ENCODE measurements at regions not wholly inside any gene's neighbourhood (a gene's known extent, or its start where the extent isn't known, plus 50 kb on each side); places are given as distances from the start of the nearest gene placed in this dataset.

GRCh38 chr18:46401486-46402070 lies 255.4 kb downstream of the LOXHD1 start:
- no peak overlapping the region for H3K27ac ChIP-seq
- no peak for TF ChIP-seq CTCF (conservative IDR thresholded peaks at IDR 0.05)

GRCh38 chr18:46402396-46402795 lies 254.6 kb downstream of the LOXHD1 start:
- no peak for TF ChIP-seq CTCF (conservative IDR thresholded peaks at IDR 0.05)

GRCh38 chr18:46402945-46403344 lies 254.1 kb downstream of the LOXHD1 start:
- H3K27ac ChIP-seq, result no peak overlapping the region
- TF ChIP-seq CTCF (conservative IDR thresholded peaks at IDR 0.05), result no peak

More at GRCh38 chr18:46402396-46402795, 254.6 kb downstream of the LOXHD1 start:
- no peak overlapping the region for H3K27ac ChIP-seq

GRCh38 chr18:46405832-46406538 lies 251.0 kb downstream of the LOXHD1 start:
- no peak overlapping the region for H3K27ac ChIP-seq
- no peak for TF ChIP-seq CTCF (conservative IDR thresholded peaks at IDR 0.05)

GRCh38 chr18:46406539-46406932 lies 250.5 kb downstream of the LOXHD1 start:
- no peak for TF ChIP-seq CTCF (conservative IDR thresholded peaks at IDR 0.05)
- no peak overlapping the region for H3K27ac ChIP-seq

GRCh38 chr18:46407486-46408166 lies 249.4 kb downstream of the LOXHD1 start:
- no peak overlapping the region for H3K27ac ChIP-seq
- no peak for TF ChIP-seq CTCF (conservative IDR thresholded peaks at IDR 0.05)

- no peak overlapping the region for H3K27ac ChIP-seq
- TF ChIP-seq CTCF (conservative IDR thresholded peaks at IDR 0.05), result no peak
Observed at GRCh38 chr18:46408334-46408987, 248.6 kb downstream of the LOXHD1 start.

Data from VCaP (cell line).